Heart left ventricle (tissue), 13 donors: ENCODE measurements at regions not wholly inside any gene's neighbourhood (a gene's known extent, or its start where the extent isn't known, plus 50 kb on each side); places are given as distances from the start of the nearest gene placed in this dataset.

Experiments used
- CTCF ChIP-seq, 12 donors: fragments of 200-600 bp; sonication (generic) in 4 of 12; IDR thresholded peaks; one replicate each; pipeline versions ENCODE4 v1.5.0 to v1.8.0; 2018 to 2022; ENCODE audit warnings: antibody characterized with exemption in 12 of 12, mild to moderate bottlenecking in 5 of 12
- POLR2A ChIP-seq, 2 donors: fragments of 450-650 bp; IDR thresholded peaks; one replicate each; pipeline ENCODE4 v1.6.1; 2017; ENCODE audit warnings: antibody characterized with exemption in 2 of 2, mild to moderate bottlenecking in 2 of 2, moderate library complexity in 2 of 2
- donor health status: ischemic (EF 13 %, LVEDD 7.1; RV severe dilation, severe dysfunction).
- donor health status: DM: no; HTN: yes; CAD: no.
- donor health status: DM: no; HTN: no; CAD: no.
- donor health status: ischemic (EF 25% LVEDD 6.9; RV normal size, moderate dysfunction).
- donor health status: ischemic (EF 25% LVEDD 5.7; RV mildly dilated, moderate dysfunction).
- donor health status: ischemic (EF 35%, LVEDD 5.7; RV mildly dilated, moderate dysfunction).
- donor health status: nonischemic (EF 11% LVEDD 7.7; RV severe dilation, severe dysfunction).
- donor health status: DM: yes; HTN: yes; CAD: no.
- donor health status: PGD.
- donor health status: ischemic (EF 29% LVEDD 5.4; RV normal size, mild dysfunction).
- donor health status: nonischemic (EF 23%, LVEDD 6.1; RV moderate dilation, normal function).

DNA sequence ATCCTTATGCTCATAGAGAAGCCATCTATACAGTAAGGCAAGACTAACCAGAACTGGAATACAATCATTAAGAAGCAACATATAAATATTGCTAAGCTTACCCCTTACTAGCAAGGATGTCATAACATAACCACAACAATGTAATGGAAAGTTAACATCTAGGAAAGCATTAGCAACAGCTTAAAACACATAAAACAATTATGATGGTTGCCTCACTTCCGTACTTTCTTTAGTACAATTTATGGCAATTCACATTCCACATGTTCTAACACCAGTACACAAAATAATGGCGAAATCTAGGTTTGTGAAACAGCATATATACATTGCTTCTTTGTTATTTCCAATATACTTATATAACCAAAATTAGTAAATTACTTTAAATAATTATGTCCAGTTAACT lies 195.0 kb downstream of the AHR start:
- TF ChIP-seq CTCF (IDR thresholded peaks at IDR 0.05) = no peak
- TF ChIP-seq POLR2A (IDR thresholded peaks at IDR 0.05) = no peak
